Small intestine (tissue), 7 donors: ENCODE measurements at regions not wholly inside any gene's neighbourhood (a gene's known extent, or its start where the extent isn't known, plus 50 kb on each side); places are given as distances from the start of the nearest gene placed in this dataset.
A peak's percentile ranks its signal among the peaks of the same experiment; 100 is the strongest.

Experiments
- DNase-seq, 2 donors: peaks; one replicate each; pipeline versions ENCODE4 v3.0.0 to v3.0.0-alpha.2; 2013
- FAIRE-seq: peaks from 2 replicates; lab custom pipeline; 2012; peaks lifted over from hg19 to GRCh38; lab: Jason Lieb, UNC
- H3K27ac ChIP-seq, 3 donors: one replicate each; pipeline ENCODE4 v1.5.1; 2013; ENCODE audit warnings: low read length in 2 of 3, mild to moderate bottlenecking in 2 of 3, control low read depth in 1 of 3, inconsistent platforms in 1 of 3, low read depth in 1 of 3, moderate library complexity in 1 of 3
- H3K27me3 ChIP-seq, 3 donors: one replicate each; pipeline ENCODE4 v1.6.1; 2013; ENCODE audit warnings: low read length in 3 of 3, inconsistent platforms in 1 of 3; ENCODE audit not compliant: control insufficient read depth in 3 of 3, insufficient read depth in 3 of 3
- H3K36me3 ChIP-seq, 3 donors: one replicate each; pipeline ENCODE4 v1.6.1; 2013; ENCODE audit warnings: low read length in 3 of 3, inconsistent platforms in 1 of 3, low read depth in 1 of 3, mild to moderate bottlenecking in 1 of 3, moderate library complexity in 1 of 3; ENCODE audit not compliant: control insufficient read depth in 3 of 3, insufficient read depth in 2 of 3
- H3K4me1 ChIP-seq, 3 donors: one replicate each; pipeline ENCODE4 v1.6.1; 2013; ENCODE audit warnings: low read length in 2 of 3, inconsistent platforms in 1 of 3, low read depth in 1 of 3, mild to moderate bottlenecking in 1 of 3, moderate library complexity in 1 of 3; ENCODE audit not compliant: control insufficient read depth in 3 of 3, insufficient read depth in 2 of 3
- H3K4me3 ChIP-seq, 3 donors: one replicate each; pipeline ENCODE4 v1.5.1; 2013; ENCODE audit warnings: low read length in 3 of 3, control low read depth in 1 of 3, inconsistent platforms in 1 of 3, low read depth in 1 of 3, mild to moderate bottlenecking in 1 of 3, moderate library complexity in 1 of 3
- H3K9me3 ChIP-seq, 2 donors: one replicate each; pipeline ENCODE4 v1.6.1; 2013; ENCODE audit warnings: low read depth in 1 of 2, low read length in 1 of 2; ENCODE audit not compliant: control insufficient read depth in 2 of 2, insufficient read depth in 1 of 2
- WGBS, 3 donors: extraction: QIAGEN DNeasy Blood & Tissue Kit; methylation state at CpG; one replicate each; pipeline ENCODE4 v1.1.7; 2013; 5-methylcytosine and 5-hydroxymethylcytosine counted together
- donor health status: healthy with polysubstance abuse.
- donor health status: control.
- donor health status: control.
- donor health status: Bipolar disorder and iron deficiency.
- donor health status: healthy.

- WGBS, 3 donors = 69 to 83% (median 71%) methylated on average over 5 of the region's 5 CpGs
- no peak overlapping the region for H3K4me3 ChIP-seq
- H3K4me1 ChIP-seq = no peaks in the 10 kb centered on the region
- H3K27ac ChIP-seq = no peak overlapping the region
- H3K9me3 ChIP-seq = peaks cover 0 to 10% of the 10 kb centered on the region in 2 donors
- FAIRE-seq (no peak), DNase-seq (no peak)
- H3K36me3 ChIP-seq = no peaks in the 10 kb centered on the region
- no peaks in the 10 kb centered on the region for H3K27me3 ChIP-seq
Observed at GRCh38 chr12:13374793-13375192, 178.3 kb downstream of the EMP1 start.

- DNase-seq = no peak
- FAIRE-seq = no peak
- Histone ChIP-seq H3K27me3 (no peaks in the 10 kb centered on the region), H3K4me3 (no peak overlapping the region), H3K27ac (no peak overlapping the region), H3K9me3 (peaks cover 0 to 10% of the 10 kb centered on the region in 2 donors), H3K4me1 (peaks cover 0 to 2% (median 0%) of the 10 kb centered on the region in 3 donors), H3K36me3 (no peaks in the 10 kb centered on the region)
- WGBS, 3 donors = 74 to 88% (median 82%) methylated on average over 2 of the region's 2 CpGs
Observed at GRCh38 chr12:13373803-13374202, 177.3 kb downstream of the EMP1 start.

DNA sequence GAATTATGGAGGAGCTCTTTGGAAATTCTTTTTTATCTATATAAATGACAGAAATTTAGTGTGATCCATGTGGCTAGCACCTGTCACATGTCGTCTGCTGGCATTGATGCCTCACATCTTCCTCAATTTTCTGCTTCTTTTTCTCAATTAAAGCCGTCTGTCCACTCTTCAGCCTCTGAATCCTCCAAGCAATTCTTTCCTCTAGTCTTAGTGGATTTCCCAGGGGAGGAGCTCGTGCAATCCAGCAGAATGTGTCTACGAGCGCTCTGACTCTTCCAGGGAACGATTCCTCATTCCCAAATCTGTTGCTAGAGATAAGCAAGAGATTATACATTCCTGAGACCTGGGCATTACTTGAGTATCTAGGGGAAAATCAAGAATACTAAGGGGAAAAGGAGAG is 176.6 kb downstream of the EMP1 start:
- 69 to 73% (median 73%) methylated on average over 6 of the region's 6 CpGs for WGBS, 3 donors

GRCh38 chr12:13372386-13372785 is 175.9 kb downstream of the EMP1 start:
- no peak overlapping the region for H3K27ac ChIP-seq
- no peak for FAIRE-seq
- H3K27me3 ChIP-seq = no peaks in the 10 kb centered on the region
- H3K4me3 ChIP-seq = no peak overlapping the region
- no peaks in the 10 kb centered on the region for H3K36me3 ChIP-seq
- WGBS, 3 donors = 74 to 89% (median 83%) methylated on average over 6 of the region's 6 CpGs
- peaks cover 0 to 6% of the 10 kb centered on the region in 2 donors for H3K9me3 ChIP-seq
- peaks cover 0 to 8% (median 0%) of the 10 kb centered on the region in 3 donors for H3K4me1 ChIP-seq
- no peak for DNase-seq

More for the DNA sequence above, 176.6 kb downstream of the EMP1 start:
- peaks cover 0 to 10% of the 10 kb centered on the region in 2 donors for H3K9me3 ChIP-seq
- no peaks in the 10 kb centered on the region for H3K36me3 ChIP-seq
- no peak overlapping the region for H3K4me3 ChIP-seq
- no peaks in the 10 kb centered on the region for H3K27me3 ChIP-seq
- FAIRE-seq (no peak), DNase-seq (no peak)
- H3K4me1 ChIP-seq = peaks cover 0 to 6% (median 0%) of the 10 kb centered on the region in 3 donors
- H3K27ac ChIP-seq = no peak overlapping the region

DNA sequence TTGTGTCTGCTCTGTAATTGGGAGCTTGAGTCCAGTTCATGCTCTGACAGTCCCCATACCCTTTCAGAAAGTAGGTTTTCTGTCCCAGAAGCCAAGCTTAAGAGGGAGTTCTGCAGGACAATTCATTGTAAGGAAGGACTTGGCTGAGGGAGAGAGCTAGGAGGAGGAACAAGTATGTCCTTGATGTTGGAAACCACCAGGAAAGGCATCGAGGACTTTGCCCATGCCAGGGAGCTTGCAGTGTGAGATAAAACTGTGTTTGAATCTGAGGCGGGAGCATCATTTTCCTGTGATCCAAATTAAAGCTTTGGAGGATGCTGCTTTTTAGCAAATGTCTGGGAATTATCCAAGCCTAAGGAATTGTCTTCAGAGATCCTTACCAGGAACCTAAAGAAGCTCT is 175.3 kb downstream of the EMP1 start:
- H3K4me1 ChIP-seq = peaks cover 0 to 8% (median 0%) of the 10 kb centered on the region in 3 donors
- H3K9me3 ChIP-seq = peaks cover 0 to under 1% of the 10 kb centered on the region in 2 donors
- peak in 1 of 2 donors; percentile 62 for DNase-seq
- no peaks in the 10 kb centered on the region for H3K36me3 ChIP-seq
- H3K27me3 ChIP-seq = no peaks in the 10 kb centered on the region
- 21 to 61% (median 25%) methylated on average over 2 of the region's 2 CpGs for WGBS, 3 donors
- H3K4me3 ChIP-seq = no peak overlapping the region
- FAIRE-seq = no peak
- peak overlapping the region in 1 of 3 donors; percentile 4 for H3K27ac ChIP-seq

GRCh38 chr12:13371367-13371766 is 174.8 kb downstream of the EMP1 start:
- Histone ChIP-seq H3K4me1 (peaks cover 0 to 8% (median 0%) of the 10 kb centered on the region in 3 donors), H3K27me3 (no peaks in the 10 kb centered on the region), H3K36me3 (no peaks in the 10 kb centered on the region), H3K27ac (peak overlapping the region in 1 of 3 donors; percentile 4), H3K4me3 (no peak overlapping the region), H3K9me3 (no peaks in the 10 kb centered on the region)
- DNase-seq (no peak), FAIRE-seq (no peak)
- 19 to 38% (median 32%) methylated on average over 1 of the region's 1 CpG for WGBS, 3 donors

GRCh38 chr12:13369474-13370056 is 173.0 kb downstream of the EMP1 start:
- FAIRE-seq (no peak), DNase-seq (no peak)
- H3K4me1 ChIP-seq = peaks cover 0 to 8% (median 0%) of the 10 kb centered on the region in 3 donors
- no peak overlapping the region for H3K27ac ChIP-seq
- H3K9me3 ChIP-seq = no peaks in the 10 kb centered on the region
- H3K36me3 ChIP-seq = no peaks in the 10 kb centered on the region
- WGBS, 3 donors = 74 to 88% (median 88%) methylated on average over 2 of the region's 2 CpGs
- no peak overlapping the region for H3K4me3 ChIP-seq
- H3K27me3 ChIP-seq = no peaks in the 10 kb centered on the region

GRCh38 chr12:13368971-13369370 is 172.4 kb downstream of the EMP1 start:
- Histone ChIP-seq H3K9me3 (no peaks in the 10 kb centered on the region), H3K4me1 (peaks cover 0 to 8% (median 0%) of the 10 kb centered on the region in 3 donors), H3K27me3 (no peaks in the 10 kb centered on the region), H3K36me3 (no peaks in the 10 kb centered on the region), H3K4me3 (no peak overlapping the region), H3K27ac (no peak overlapping the region)
- FAIRE-seq (no peak), DNase-seq (no peak)
- WGBS, 3 donors = 70 to 98% (median 83%) methylated on average over 2 of the region's 2 CpGs

GRCh38 chr12:13368431-13368830 is 171.9 kb downstream of the EMP1 start:
- Histone ChIP-seq H3K4me3 (no peak overlapping the region), H3K9me3 (no peaks in the 10 kb centered on the region), H3K36me3 (no peaks in the 10 kb centered on the region), H3K4me1 (peaks cover 0 to 8% (median 0%) of the 10 kb centered on the region in 3 donors), H3K27ac (no peak overlapping the region), H3K27me3 (no peaks in the 10 kb centered on the region)
- no peak for FAIRE-seq
- 68 to 89% (median 81%) methylated on average over 1 of the region's 1 CpG for WGBS, 3 donors
- DNase-seq = no peak
